Lower leg skin (tissue), 3 donors: ENCODE measurements at regions not wholly inside any gene's neighbourhood (a gene's known extent, or its start where the extent isn't known, plus 50 kb on each side); places are given as distances from the start of the nearest gene placed in this dataset.

Experiments used
- CTCF ChIP-seq, 3 donors: fragments of 450-650 bp; IDR thresholded peaks; one replicate each; pipeline ENCODE4 v1.5.1; 2016; ENCODE audit warnings: antibody characterized with exemption in 3 of 3, mild to moderate bottlenecking in 3 of 3, moderate library complexity in 2 of 3
- POLR2A ChIP-seq, 2 donors: fragments of 450-650 bp; IDR thresholded peaks; one replicate each; pipeline ENCODE4 v1.6.1; 2016 to 2017; ENCODE audit warnings: antibody characterized with exemption in 2 of 2, mild to moderate bottlenecking in 1 of 2, moderate library complexity in 1 of 2

GRCh38 chr12:13450231-13451080 is 253.9 kb downstream of the EMP1 start:
- TF ChIP-seq CTCF (IDR thresholded peaks at IDR 0.05) (no peak), POLR2A (IDR thresholded peaks at IDR 0.05) (no peak)
